LHCN-M2 (cell line): ENCODE measurements at regions not wholly inside any gene's neighbourhood (a gene's known extent, or its start where the extent isn't known, plus 50 kb on each side); places are given as distances from the start of the nearest gene placed in this dataset.
"Not testable (repeated sequence)": the region's sequence is repeated elsewhere in the genome, so short reads cannot be mapped to it uniquely, and the experiment has no call there.

ENCODE experiments used
- DNase-seq: peaks from one replicate; pipeline ENCODE4 v3.0.0-alpha.2; 2012; ENCODE audit warnings: low read depth

DNA sequence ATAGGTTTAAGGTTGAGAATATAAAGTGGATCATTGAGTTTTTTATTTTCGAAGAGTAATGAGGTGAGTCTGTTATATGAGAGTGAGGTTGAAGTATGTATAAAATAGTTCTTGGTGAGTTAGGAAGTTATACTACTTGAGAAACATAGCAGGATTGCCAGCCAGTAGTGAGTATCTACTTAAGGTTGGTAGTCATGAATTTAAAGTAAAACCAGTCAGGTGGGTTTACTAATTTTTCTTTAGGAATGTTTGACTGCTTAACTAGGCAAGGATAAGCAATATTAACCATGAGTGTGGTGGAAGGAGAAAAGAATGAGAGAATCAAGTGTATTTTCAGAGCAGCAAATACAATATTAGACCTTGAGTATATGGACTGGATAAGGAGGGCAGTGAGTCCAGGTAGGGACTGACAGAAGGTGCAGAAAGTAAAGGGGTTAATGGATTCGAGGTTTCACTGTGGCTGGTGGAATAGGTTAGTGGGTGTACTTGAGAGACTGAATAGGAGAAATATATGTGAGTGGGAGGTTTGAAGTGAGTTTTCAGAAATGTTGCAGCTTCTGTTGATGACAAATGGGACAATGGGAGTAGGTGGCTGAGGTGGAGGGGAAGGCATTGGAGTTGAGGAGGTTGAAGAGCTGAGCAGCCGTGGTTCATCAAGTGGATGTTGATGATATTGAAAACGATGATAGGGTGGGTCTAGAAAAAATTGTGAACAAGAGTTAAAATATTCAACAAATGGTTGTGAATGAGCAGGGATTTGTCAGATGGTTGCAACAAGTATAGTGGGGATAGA, 232.5 kb upstream of the ASCC3 start:
- no peak for DNase-seq

GRCh38 chr6:101114703-101115102, 233.6 kb upstream of the ASCC3 start:
- DNase-seq = peak; percentile 60

DNA sequence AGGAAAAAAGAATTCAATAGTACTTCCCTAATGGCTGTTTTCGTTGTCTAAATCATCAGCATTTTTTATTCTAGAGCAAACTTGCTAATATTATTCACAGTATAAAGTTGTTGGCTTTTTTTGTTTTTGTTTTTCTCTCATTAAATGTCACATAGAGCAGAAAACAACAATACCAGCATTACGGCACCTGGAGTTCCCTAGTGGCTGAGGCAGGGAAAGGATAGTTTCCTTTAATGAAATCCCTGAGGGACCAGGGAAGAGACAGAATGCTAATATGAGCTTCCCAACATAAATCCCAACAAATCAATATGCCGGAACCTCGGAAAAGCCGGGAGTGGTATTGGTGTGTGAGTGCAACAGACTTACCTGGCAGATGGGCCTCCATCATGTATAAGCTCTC, 235.2 kb upstream of the ASCC3 start:
- no peak for DNase-seq

DNA sequence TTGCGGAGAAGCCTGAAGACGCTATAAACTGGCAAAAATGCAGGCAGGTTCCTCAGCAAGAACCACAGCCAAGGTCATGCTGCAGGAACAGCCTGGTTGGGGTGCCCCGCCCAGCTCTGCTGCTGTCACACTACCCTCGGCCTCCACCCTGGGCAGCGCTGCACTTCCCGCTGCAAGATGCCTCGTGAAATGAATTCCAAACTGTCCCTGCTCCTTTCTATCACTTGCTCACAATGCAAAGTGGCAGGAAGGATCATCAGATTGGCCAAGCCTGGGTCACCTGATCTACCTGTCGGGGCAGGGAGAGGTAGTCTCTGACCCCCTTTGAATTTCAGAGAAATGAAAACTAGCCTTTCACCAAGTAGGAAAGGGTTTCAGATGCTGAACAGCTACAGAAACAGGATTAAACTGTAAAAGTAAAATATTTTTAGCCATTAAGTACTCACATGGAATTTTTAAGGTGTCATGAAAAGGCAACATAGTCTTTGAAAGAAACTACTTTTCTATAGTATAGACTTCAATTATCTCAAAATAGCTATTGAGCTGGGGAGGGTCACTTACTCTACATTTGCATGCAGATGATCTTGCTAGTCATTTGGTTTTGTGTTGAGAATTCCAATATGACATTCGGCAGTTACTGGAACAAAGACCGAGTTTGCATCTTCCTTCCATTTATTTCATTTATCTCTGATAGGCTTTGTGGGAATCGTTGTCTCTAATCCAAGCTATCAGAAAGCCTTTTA, 236.4 kb upstream of the ASCC3 start:
- peak; percentile 20 for DNase-seq

DNA sequence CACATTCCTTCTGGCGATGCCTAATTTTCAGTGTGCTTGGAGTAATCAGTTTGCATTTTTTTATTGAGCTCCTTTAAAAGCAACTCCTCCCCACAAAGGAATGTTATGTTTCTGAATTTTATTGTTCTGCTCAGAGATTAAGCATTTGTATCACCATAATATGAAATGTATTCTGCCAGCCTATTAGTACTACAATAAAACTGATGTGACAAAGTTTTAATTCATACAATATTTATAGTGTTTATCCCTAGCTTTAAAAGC, 236.9 kb upstream of the ASCC3 start:
- peak; percentile 3 for DNase-seq

DNA sequence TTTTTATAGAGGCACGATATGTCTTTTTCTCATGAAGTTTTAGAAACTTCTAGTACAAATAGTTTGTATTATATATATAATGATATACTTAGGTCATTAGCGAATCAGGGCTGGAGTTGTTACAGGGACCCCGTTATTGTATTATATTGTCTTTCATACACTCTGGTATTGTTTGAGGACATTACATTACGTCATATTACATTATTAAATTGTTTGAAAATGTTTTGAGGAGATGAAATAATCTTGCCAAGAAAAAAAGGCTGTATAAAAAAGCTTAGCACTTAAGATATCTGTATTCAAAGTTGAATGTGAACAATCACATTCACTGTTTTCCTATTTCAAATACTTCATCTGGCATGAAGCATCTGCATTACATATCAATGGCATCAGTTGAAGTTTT, 239.6 kb upstream of the ASCC3 start:
- DNase-seq = no peak

- no peak for DNase-seq
These were observed 244.3 kb upstream of the ASCC3 start for GRCh38 chr6:101125380-101125971.

DNA sequence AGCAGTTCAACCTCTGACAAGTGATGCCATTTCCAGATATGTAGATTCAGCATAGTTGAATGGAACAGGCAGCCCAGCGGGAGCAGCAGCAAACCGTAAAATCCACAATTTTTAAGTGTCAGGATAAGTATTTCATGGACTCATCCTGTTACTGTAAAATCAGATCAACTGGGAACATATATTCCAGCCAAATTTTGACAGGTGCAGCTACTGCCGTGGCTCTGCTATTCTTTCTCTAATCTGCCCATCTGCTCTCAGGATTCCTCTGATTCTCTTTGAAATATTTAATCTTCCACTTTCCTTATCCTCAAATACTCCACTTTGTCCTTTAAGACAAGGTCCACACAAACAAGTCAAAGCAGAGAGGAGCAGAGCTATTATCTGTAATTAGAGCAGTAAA, 245.4 kb upstream of the ASCC3 start:
- no peak for DNase-seq

- no peak for DNase-seq
These were observed 248.7 kb upstream of the ASCC3 start for GRCh38 chr6:101129851-101130250.

DNA sequence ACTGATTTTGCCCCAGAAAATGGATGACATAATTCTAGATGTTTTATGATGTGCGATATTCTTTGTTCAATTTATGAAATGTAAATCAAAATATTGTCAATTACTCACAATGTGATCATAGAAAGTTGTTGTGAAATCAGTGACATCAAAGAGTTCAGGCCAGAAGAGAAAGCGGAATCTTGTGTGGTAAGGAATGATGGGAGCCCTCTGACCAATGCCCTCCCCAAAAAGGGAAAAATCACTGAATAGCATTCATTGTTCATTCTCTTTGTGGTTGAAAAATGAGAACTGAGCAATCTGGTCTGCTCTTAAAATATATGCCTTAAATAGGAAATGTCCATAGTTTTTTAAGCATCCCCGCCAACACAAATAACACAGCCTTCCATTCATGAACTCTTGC, 247.1 kb upstream of the GRIK2 start:
- DNase-seq = peak; percentile 94

- DNase-seq = no peak
These were observed 243.3 kb upstream of the GRIK2 start for GRCh38 chr6:101150226-101150625.

GRCh38 chr6:101157638-101158037, 235.9 kb upstream of the GRIK2 start:
- DNase-seq = not testable (repeated sequence)

DNA sequence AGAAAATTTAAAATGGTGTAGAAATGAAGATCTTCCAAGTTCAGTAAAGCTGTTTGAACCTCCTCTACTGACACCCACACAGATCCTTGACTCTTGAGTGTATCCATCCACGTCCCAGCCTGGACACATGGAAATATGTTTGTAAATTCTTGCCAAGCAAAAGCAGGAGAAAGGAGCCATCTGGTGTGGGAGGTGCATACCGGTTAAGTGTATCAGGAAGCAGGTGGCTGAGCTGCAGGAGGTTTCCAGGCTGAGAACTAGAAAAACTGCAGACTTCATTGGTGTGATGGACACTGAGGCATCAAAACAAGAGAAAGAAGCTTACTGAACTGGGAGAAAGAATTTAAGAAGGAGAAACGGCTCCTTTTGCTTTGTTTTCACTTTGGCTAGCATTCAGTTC, 229.9 kb upstream of the GRIK2 start:
- DNase-seq = peak; percentile 8

DNA sequence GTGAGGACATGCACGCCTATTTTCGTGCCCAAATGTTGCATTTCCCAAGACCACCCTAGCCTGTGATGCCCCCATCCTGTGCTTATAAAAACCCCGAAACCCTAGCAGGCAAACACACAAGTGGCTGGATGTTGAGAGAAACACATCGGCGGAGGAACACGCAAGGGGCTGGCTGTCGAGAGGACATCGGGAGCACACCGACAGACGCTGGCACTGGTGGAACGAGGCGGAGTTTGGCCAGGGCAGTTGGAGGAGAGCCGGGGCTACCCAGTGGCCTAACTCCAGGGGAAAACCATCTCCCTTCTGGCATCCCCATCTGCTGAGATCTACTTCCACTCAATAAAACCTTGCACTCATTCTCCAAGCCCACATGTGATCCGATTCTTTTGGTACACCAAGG, 225.9 kb upstream of the GRIK2 start:
- no peak for DNase-seq

GRCh38 chr6:101171049-101171448, 222.5 kb upstream of the GRIK2 start:
- not testable (repeated sequence) for DNase-seq

GRCh38 chr6:101178748-101179147, 214.8 kb upstream of the GRIK2 start:
- DNase-seq = no peak

- no peak for DNase-seq
These were observed 212.5 kb upstream of the GRIK2 start for GRCh38 chr6:101181006-101181405.

- DNase-seq = not testable (repeated sequence)
These were observed 205.2 kb upstream of the GRIK2 start for GRCh38 chr6:101188285-101188798.

DNA sequence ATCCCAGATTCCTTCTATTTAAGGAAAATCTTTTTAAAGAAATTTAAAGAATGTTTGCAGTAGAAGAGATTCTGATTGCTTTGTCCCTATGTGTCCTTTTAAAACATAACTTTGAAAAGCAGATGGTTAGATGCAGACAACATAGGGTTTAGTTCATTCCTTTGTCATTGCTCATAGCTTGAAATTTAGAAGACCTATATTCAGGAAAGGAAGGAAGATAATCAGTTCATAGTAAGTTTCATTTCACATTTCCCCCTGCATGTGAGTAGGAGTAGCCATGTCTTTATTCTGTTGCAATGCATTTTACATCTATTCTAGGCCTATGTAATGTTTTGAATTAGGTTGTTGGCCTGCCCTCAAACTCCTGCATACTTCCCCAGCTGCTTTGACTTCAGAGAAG, 197.9 kb upstream of the GRIK2 start:
- peak; percentile 61 for DNase-seq

GRCh38 chr6:101199441-101199840, 194.1 kb upstream of the GRIK2 start:
- no peak for DNase-seq

- no peak for DNase-seq
These were observed 190.6 kb upstream of the GRIK2 start for GRCh38 chr6:101202867-101203374.

GRCh38 chr6:101203664-101204063, 189.8 kb upstream of the GRIK2 start:
- DNase-seq = no peak

GRCh38 chr6:101208152-101208551, 185.4 kb upstream of the GRIK2 start:
- no peak for DNase-seq
